Muscle layer of duodenum (tissue), 2 donors: ENCODE measurements at regions not wholly inside any gene's neighbourhood (a gene's known extent, or its start where the extent isn't known, plus 50 kb on each side); places are given as distances from the start of the nearest gene placed in this dataset.

ENCODE experiments used
- H3K27ac ChIP-seq: one replicate; pipeline ENCODE4 v1.7.0; 2013; ENCODE audit warnings: mild to moderate bottlenecking, low read length
- H3K27me3 ChIP-seq: one replicate; pipeline ENCODE4 v1.7.0; 2013; ENCODE audit warnings: low read depth, mild to moderate bottlenecking, control low read depth, low read length
- H3K36me3 ChIP-seq, 2 donors: one replicate each; pipeline ENCODE4 v1.7.0; 2013; ENCODE audit warnings: low read length in 2 of 2, control low read depth in 1 of 2, mild to moderate bottlenecking in 1 of 2; ENCODE audit not compliant: insufficient read depth in 2 of 2, control insufficient read depth in 1 of 2
- H3K4me1 ChIP-seq, 2 donors: one replicate each; pipeline ENCODE4 v1.7.0; 2013; ENCODE audit warnings: low read length in 2 of 2, mild to moderate bottlenecking in 2 of 2, control low read depth in 1 of 2, moderate library complexity in 1 of 2; ENCODE audit not compliant: insufficient read depth in 2 of 2, control insufficient read depth in 1 of 2
- H3K4me3 ChIP-seq, 2 donors: one replicate each; pipeline ENCODE4 v1.7.0; 2013; ENCODE audit warnings: low read length in 2 of 2, low read depth in 1 of 2, mild to moderate bottlenecking in 1 of 2
- H3K9me3 ChIP-seq, 2 donors: one replicate each; pipeline ENCODE4 v1.7.0; 2013; ENCODE audit warnings: low read length in 2 of 2, control low read depth in 1 of 2, mild to moderate bottlenecking in 1 of 2; ENCODE audit not compliant: control insufficient read depth in 1 of 2
- donor health status: healthy.

DNA sequence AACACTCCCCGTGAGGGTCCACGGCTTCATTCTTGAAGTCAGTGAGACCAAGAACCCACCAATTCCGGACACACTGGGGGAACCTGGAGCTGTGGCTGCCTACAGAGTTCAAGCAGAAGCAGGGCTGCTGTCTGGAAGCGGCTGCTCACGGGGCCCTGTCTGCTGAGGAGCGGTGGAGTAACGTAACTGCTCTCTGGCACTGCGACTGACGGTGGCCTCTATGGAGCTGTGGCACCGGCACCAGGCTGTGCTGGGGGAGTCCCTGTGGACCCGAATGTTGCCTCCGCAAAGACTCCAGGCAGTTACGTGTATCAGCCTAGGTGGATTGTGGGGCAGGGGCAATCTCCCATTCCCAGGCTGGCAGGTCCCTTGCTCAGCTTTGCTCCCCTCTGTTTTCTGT, 703.3 kb upstream of the FRG1 start:
- H3K4me1 ChIP-seq: peaks cover 0 to 2% of the 10 kb centered on the region in 2 donors
- no peak overlapping the region for H3K27ac ChIP-seq
- no peaks in the 10 kb centered on the region for H3K9me3 ChIP-seq
- H3K4me3 ChIP-seq: no peak overlapping the region
- no peaks in the 10 kb centered on the region for H3K36me3 ChIP-seq
- H3K27me3 ChIP-seq: no peaks in the 10 kb centered on the region

DNA sequence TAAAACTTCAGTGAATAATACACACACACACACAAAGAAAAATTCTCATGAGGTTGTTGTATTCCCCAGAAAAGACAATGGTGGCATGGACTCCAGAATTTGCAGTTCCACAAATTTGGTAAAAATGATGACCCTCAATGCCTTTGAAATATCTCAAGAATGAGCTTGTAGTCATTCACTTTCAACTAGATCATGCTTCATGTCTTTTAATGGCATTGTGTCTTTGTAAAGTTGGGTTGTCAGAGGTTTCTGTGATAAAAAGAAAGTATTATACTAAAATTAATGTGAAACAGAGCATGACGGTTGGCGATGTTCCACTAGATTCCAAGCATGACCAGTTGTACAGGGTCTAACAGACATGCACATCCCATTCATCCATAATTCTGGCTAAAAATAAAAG, 685.0 kb upstream of the FRG1 start:
- Histone ChIP-seq H3K27me3 (no peaks in the 10 kb centered on the region), H3K4me1 (no peaks in the 10 kb centered on the region), H3K27ac (no peak overlapping the region), H3K4me3 (no peak overlapping the region), H3K9me3 (peaks cover 0 to 11% of the 10 kb centered on the region in 2 donors), H3K36me3 (no peaks in the 10 kb centered on the region)

DNA sequence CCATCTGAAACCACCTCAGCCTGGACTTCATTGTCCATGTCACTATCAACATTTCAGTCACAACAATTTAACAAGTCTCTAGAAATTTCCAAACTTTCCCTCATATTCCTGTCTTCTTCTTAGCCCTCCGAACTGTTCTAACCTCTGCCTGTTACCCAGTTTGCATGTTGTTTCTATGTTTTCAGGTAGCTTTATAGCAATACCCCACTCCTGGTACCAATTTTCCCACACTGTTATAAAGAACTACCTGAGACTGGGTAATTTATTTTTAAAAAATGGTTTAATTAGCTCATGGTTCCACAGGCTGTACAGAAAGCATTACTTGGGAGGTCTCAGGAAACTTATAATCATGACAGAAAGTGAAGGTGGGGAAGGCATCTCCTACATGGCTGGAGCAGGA, 679.2 kb upstream of the FRG1 start:
- no peaks in the 10 kb centered on the region for H3K27me3 ChIP-seq
- H3K4me3 ChIP-seq: no peak overlapping the region
- H3K4me1 ChIP-seq: no peaks in the 10 kb centered on the region
- H3K9me3 ChIP-seq: peaks cover 0 to 7% of the 10 kb centered on the region in 2 donors
- no peaks in the 10 kb centered on the region for H3K36me3 ChIP-seq
- H3K27ac ChIP-seq: no peak overlapping the region

DNA sequence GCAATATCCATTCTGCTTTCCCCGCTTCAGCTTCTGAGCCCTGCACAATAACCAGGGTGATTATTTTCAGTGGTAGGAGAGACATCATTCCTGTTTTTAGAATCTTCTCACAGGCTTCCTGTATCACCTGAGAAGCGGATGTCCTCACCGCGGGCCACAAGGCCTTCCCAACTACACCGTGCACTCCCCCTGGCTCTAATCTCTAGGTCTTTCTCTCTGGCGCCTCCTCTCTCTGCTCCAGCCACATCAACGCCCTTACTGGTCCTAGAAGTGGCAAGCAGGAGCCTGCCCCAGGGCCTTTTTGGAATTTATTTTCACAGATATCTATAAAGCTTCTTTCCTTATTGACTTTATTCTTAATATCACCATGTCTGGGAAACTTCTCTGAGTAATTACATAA, 675.2 kb upstream of the FRG1 start:
- Histone ChIP-seq H3K27ac (no peak overlapping the region), H3K4me1 (no peaks in the 10 kb centered on the region), H3K27me3 (no peaks in the 10 kb centered on the region), H3K4me3 (no peak overlapping the region), H3K9me3 (peaks cover 0 to 4% of the 10 kb centered on the region in 2 donors), H3K36me3 (no peaks in the 10 kb centered on the region)

DNA sequence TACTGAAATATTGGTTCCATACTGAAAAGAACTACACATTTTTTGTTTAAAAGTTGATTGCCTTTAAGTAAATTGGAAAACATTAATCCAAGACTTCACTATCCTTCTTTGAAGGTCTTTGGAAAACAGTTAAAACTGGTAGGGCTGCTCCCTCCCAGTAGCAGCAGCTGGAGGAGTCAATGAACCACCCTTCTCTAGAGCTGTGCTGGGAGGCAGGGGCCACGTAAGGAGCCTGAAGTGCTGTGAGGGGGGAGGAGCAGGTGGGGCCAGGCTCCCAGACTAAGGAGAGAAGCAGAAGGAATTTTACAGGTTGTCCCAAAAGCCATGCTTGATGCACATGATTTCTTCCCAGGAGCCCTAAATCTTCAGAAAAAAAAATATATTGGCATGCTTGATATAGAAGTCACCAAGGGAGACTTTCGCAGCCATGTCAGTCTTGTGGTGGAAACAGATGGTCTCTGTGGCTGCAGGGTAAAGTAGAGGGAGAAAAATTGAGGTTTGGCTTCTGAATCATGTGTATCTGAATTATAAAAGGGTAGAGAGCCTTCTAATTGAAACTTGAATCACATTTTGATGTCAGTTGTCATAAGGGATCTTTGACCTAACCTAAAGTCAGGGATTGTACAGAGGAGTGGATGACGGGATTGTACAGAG, 673.2 kb upstream of the FRG1 start:
- Histone ChIP-seq H3K4me1 (no peaks in the 10 kb centered on the region), H3K27me3 (no peaks in the 10 kb centered on the region), H3K27ac (no peak overlapping the region), H3K36me3 (no peaks in the 10 kb centered on the region), H3K9me3 (no peaks in the 10 kb centered on the region), H3K4me3 (no peak overlapping the region)

DNA sequence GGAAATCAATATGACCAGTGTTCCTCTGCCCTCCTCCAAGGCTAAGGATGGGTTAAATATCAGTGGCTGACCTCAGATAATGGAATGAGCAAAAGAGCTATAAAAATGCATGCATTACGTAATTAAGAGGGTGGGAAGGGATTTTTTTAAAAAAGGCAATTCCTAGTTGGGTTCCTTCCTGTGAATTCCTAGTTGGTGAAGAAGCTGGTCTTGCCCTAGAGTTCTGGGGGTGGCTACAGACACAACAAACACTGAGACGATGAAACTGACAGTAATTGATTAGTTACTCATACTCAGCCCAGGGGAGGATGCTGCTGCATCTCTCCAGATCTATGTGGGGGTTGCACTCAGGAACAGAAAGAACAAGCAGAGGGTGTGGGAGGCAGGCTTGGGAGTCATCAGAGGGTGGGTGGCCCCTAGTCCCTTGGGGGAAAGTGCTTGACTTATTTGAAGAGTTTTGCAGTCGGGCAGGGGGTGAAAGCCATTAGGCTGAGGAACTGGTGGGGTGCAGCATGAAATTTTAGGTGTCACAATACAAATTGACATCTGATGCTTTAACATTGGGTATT, 662.0 kb upstream of the FRG1 start:
- Histone ChIP-seq H3K27ac (no peak overlapping the region), H3K36me3 (no peaks in the 10 kb centered on the region), H3K4me1 (no peaks in the 10 kb centered on the region), H3K4me3 (no peak overlapping the region), H3K27me3 (no peaks in the 10 kb centered on the region), H3K9me3 (no peaks in the 10 kb centered on the region)

DNA sequence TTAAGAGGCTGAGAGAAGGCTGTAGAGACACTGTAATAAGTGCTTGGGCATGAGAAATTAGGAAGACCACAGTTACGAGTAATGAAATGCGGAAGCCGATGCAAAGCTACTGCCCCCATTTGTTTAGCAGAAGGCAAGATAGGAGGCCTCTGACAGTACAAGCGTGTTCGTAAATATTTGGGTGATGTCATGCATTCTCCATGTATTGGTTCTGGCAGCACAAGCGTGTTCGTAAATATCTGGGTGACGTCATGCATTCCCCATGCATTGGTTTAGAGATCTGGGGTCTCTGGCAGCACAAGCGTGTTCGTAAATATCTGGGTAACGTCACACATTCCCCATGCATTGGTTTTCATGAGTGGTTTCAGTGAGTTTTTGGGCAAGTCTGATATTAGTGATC, 661.5 kb upstream of the FRG1 start:
- no peak overlapping the region for H3K27ac ChIP-seq
- H3K4me1 ChIP-seq: no peaks in the 10 kb centered on the region
- H3K36me3 ChIP-seq: no peaks in the 10 kb centered on the region
- H3K27me3 ChIP-seq: no peaks in the 10 kb centered on the region
- H3K9me3 ChIP-seq: no peaks in the 10 kb centered on the region
- H3K4me3 ChIP-seq: no peak overlapping the region

DNA sequence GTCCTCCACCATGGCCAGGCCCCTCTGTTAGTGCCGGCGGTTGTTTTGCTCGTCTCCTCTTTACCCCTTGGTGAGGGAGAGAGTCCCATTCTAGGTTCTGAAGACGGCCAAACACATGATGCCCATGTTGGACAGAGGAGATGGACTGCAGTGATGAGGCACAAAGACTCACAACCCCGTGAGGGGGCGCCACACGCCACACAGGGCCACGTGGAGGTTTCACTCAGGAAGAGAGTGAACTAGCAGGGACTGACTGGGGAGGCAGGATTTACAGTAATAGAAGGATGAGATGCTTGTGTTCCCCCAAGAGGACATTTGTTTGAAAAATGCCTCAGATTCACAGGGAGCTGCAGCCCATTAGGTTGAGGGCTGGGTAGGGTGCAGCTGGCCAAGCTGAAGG, 655.3 kb upstream of the FRG1 start:
- H3K4me3 ChIP-seq: no peak overlapping the region
- no peaks in the 10 kb centered on the region for H3K36me3 ChIP-seq
- H3K27me3 ChIP-seq: no peaks in the 10 kb centered on the region
- no peaks in the 10 kb centered on the region for H3K9me3 ChIP-seq
- no peaks in the 10 kb centered on the region for H3K4me1 ChIP-seq
- H3K27ac ChIP-seq: no peak overlapping the region

DNA sequence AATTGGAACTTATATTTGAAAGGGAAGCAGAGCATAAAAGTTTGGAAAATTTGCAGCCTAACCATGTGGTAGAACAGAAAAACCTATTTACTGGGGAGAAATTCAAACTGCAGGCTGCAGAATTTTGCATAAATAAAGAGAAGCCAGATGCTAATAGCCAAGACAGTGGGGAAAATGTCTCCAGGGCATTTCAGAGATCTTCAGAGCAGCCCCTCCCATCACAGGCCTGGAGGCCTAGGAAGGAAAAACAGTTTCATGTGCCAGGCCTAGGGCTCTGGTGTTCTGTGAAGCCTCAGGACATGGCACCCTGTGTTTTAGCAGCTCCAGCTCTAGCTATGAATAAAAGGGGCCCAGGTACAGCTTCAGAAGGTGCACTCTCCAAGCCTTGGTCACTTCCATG, 648.7 kb upstream of the FRG1 start:
- H3K9me3 ChIP-seq: no peaks in the 10 kb centered on the region
- H3K27ac ChIP-seq: no peak overlapping the region
- no peaks in the 10 kb centered on the region for H3K36me3 ChIP-seq
- H3K4me3 ChIP-seq: no peak overlapping the region
- peaks cover 0 to 6% of the 10 kb centered on the region in 2 donors for H3K4me1 ChIP-seq
- H3K27me3 ChIP-seq: no peaks in the 10 kb centered on the region

DNA sequence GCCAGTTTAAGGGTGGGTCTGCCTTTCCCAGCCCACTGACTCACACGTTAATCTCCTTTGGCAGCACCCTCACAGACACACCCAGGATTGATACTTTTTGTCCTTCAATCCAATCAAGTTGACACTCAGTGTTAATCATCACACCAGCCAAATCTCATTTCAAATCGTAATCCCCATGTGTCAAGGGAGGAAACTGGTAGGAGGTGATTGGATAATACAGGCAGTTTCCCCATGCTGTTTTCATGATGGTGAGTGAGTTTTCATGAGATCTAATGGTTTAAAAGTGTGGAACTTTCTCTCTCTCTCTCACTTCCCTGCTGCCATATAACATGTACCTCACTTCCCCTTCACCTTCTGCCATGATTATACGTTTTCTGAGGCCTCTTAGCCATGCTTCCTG, 647.2 kb upstream of the FRG1 start:
- Histone ChIP-seq H3K4me1 (peaks cover 0 to 6% of the 10 kb centered on the region in 2 donors), H3K36me3 (no peaks in the 10 kb centered on the region), H3K4me3 (no peak overlapping the region), H3K9me3 (no peaks in the 10 kb centered on the region), H3K27me3 (no peaks in the 10 kb centered on the region), H3K27ac (no peak overlapping the region)

DNA sequence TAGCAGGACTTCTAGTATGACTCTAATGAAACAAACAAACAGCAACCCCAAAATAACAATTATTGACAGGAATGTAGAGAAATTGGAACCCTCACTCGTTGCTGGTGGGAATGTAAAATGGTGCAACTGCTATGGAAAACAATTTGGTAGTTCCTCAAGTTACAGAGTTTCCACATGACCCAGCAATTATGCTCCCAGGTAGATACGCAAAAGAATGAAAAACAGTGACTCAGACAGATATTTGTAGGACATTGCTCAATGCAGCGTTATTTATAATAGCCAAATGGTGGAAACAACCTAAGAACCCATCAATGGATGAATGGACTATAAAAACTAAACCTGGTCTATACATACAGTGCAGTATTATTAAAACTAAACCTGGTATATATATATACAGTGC, 646.1 kb upstream of the FRG1 start:
- H3K4me3 ChIP-seq: no peak overlapping the region
- no peak overlapping the region for H3K27ac ChIP-seq
- H3K9me3 ChIP-seq: no peaks in the 10 kb centered on the region
- no peaks in the 10 kb centered on the region for H3K27me3 ChIP-seq
- H3K36me3 ChIP-seq: no peaks in the 10 kb centered on the region
- peaks cover 0 to 6% of the 10 kb centered on the region in 2 donors for H3K4me1 ChIP-seq

DNA sequence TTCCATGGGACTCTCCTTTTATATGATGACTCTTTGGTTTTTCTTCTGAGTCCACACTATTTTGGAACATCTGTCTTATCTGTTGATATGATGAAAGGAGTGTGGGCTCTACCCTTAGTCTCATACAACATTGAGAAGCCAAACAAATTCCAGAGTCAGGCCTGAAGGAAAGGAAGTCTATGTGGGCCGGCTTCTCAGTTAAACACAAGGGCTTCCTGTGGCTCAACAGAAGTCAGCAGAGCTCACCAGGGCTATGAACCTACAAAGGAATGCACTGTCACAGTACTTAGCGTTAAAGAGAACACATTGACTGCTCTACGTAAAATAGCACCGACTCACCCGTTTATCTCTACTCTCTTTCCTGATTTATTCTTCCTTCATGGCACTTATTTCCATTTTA, 641.0 kb upstream of the FRG1 start:
- H3K9me3 ChIP-seq: no peaks in the 10 kb centered on the region
- no peaks in the 10 kb centered on the region for H3K4me1 ChIP-seq
- H3K27ac ChIP-seq: no peak overlapping the region
- no peak overlapping the region for H3K4me3 ChIP-seq
- no peaks in the 10 kb centered on the region for H3K27me3 ChIP-seq
- no peaks in the 10 kb centered on the region for H3K36me3 ChIP-seq
